HepG2 (cell line): ENCODE measurements at regions not wholly inside any gene's neighbourhood (a gene's known extent, or its start where the extent isn't known, plus 50 kb on each side); places are given as distances from the start of the nearest gene placed in this dataset.

Source experiments
- ATAC-seq: fragments of 200-7000 bp; cut with Tn5 transposase; 3 replicates; pipeline ENCODE4 v1.9.1; 2020; ENCODE audit warnings: mild to moderate bottlenecking, moderate library complexity
- BruUV-seq: library from RNA; stranded (reverse); fragments of 400-500 nt; replicated peaks from 2 replicates; lab custom pipeline; 2021; lab: Mats Ljungman, UMichigan
- CTCF ChIA-PET: fragments of 300-600 bp; formaldehyde crosslinking; extraction: SDS; loops from one replicate; lab custom pipeline; 2021; ENCODE audit warnings: low total read pairs, inconsistent platforms, low intra/inter-chr PET ratio; lab: Yijun Ruan, JAX
- POLR2A ChIA-PET: fragments of 350-600 bp; sonication (Branson Sonifier 250); formaldehyde crosslinking; loops from one replicate; lab custom pipeline; 2020; ENCODE audit warnings: antibody characterized with exemption, inconsistent platforms; lab: Yijun Ruan, JAX
- DNase-seq: peaks from one replicate; pipeline ENCODE4 v3.0.0-alpha.2; 2015; ENCODE audit warnings: low spot score
- FAIRE-seq: peaks from 3 replicates; lab custom pipeline; 2011; peaks lifted over from hg19 to GRCh38; lab: Jason Lieb, UNC
- H2AFZ ChIP-seq: one replicate; pipeline ENCODE4 v1.6.1; 2011; ENCODE audit warnings: low read length, inconsistent platforms
- H3K27ac ChIP-seq: fragments of 300-600 bp; 3 replicates; pipeline ENCODE4 v1.8.0; 2011; ENCODE audit warnings: mixed run types, mild to moderate bottlenecking, mixed read lengths, low read length, inconsistent platforms; ENCODE audit not compliant: insufficient read depth; ENCODE audit errors: extremely low read length
- H3K27me3 ChIP-seq, 2 experiments: fragments of 200-600 bp in 1 of 2; 2 replicates in 1 of 2; 3 replicates in 1 of 2; pipeline versions ENCODE4 v1.6.0 to v1.8.0; 2011; ENCODE audit warnings: low read length in 2 of 2, mild to moderate bottlenecking in 2 of 2, moderate library complexity in 2 of 2, inconsistent platforms in 1 of 2; ENCODE audit not compliant: insufficient read depth in 2 of 2, control insufficient read depth in 1 of 2
- H3K36me3 ChIP-seq, 2 experiments: fragments of 200-600 bp in 1 of 2; replicated peaks in 1 of 2; 2 replicates in 1 of 2; 3 replicates in 1 of 2; pipeline versions ENCODE4 v1.5.1 to v1.8.0; 2011; ENCODE audit warnings: low read length in 2 of 2, inconsistent platforms in 1 of 2; ENCODE audit not compliant: insufficient read depth in 2 of 2, control insufficient read depth in 1 of 2
- H3K4me1 ChIP-seq: 2 replicates; pipeline ENCODE4 v1.5.1; 2012; ENCODE audit warnings: low read length, inconsistent platforms; ENCODE audit not compliant: insufficient read depth
- H3K4me2 ChIP-seq: 2 replicates; pipeline ENCODE4 v1.6.0; 2011; ENCODE audit warnings: low read depth, low read length, inconsistent platforms
- H3K4me3 ChIP-seq, 3 experiments: fragments of 200-600 bp in 1 of 3; sonication (generic), shearing (Covaris generic) in 1 of 3; replicated peaks in 1 of 3; 2 replicates each; pipeline ENCODE4 v1.5.1; 2011 to 2016; ENCODE audit warnings: low read length in 3 of 3, inconsistent platforms in 2 of 3, low read depth in 2 of 3, mild to moderate bottlenecking in 2 of 3, control low read depth in 1 of 3, mixed read lengths in 1 of 3; ENCODE audit not compliant: insufficient read depth in 1 of 3
- H3K79me2 ChIP-seq: one replicate; pipeline ENCODE4 v1.6.1; 2011; ENCODE audit warnings: low read length, inconsistent platforms; ENCODE audit not compliant: insufficient read depth
- H3K9ac ChIP-seq: 2 replicates; pipeline ENCODE4 v1.6.0; 2011; ENCODE audit warnings: mild to moderate bottlenecking, low read depth, low read length, inconsistent platforms; ENCODE audit not compliant: insufficient read depth
- H3K9me3 ChIP-seq: 2 replicates; pipeline ENCODE4 v1.5.1; 2012; ENCODE audit warnings: mild to moderate bottlenecking, low read length
- H4K20me1 ChIP-seq: 2 replicates; pipeline ENCODE4 v1.6.0; 2011; ENCODE audit warnings: inconsistent platforms, mild to moderate bottlenecking, low read length, moderate library complexity; ENCODE audit not compliant: insufficient read depth
- FOXC1 ChIP-seq: sonication (generic); formaldehyde crosslinking; IDR thresholded peaks from 2 replicates; pipeline ENCODE4 v1.8.0; 2022; ENCODE audit warnings: mild to moderate bottlenecking, missing genetic modification reagents, borderline replicate concordance
- KDM4B ChIP-seq: sonication (generic); formaldehyde crosslinking; IDR thresholded peaks from 2 replicates; pipeline ENCODE4 v1.4.0; 2020; ENCODE audit warnings: missing genetic modification reagents
- SIN3B ChIP-seq: fragments of 150-350 bp; IDR thresholded peaks from 2 replicates; pipeline ENCODE4 v1.6.1; 2014; ENCODE audit warnings: low read length
- SMYD3 ChIP-seq: sonication (generic); formaldehyde crosslinking; IDR thresholded peaks from 2 replicates; pipeline ENCODE4 v1.8.1; 2023; ENCODE audit warnings: mild to moderate bottlenecking, missing genetic modification reagents
- TBX2 ChIP-seq: sonication (generic); formaldehyde crosslinking; IDR thresholded peaks from 2 replicates; pipeline ENCODE4 v1.5.0; 2020; ENCODE audit warnings: missing genetic modification reagents, mild to moderate bottlenecking, borderline replicate concordance
- TEAD3 ChIP-seq: optimal IDR thresholded peaks from 2 replicates; pipeline ENCODE3; 2016; ENCODE audit warnings: borderline replicate concordance
- ZBTB49 ChIP-seq: sonication (generic); formaldehyde crosslinking; IDR thresholded peaks from 2 replicates; pipeline ENCODE4 v1.4.0; 2020; ENCODE audit warnings: missing genetic modification reagents, borderline replicate concordance
- ZC3H4 ChIP-seq: sonication (generic); formaldehyde crosslinking; IDR thresholded peaks from 2 replicates; pipeline ENCODE4 v1.4.0; 2020; ENCODE audit warnings: missing genetic modification reagents, borderline replicate concordance
- ZNF383 ChIP-seq: sonication (generic); formaldehyde crosslinking; IDR thresholded peaks from 2 replicates; pipeline ENCODE4 v1.4.0; 2020; ENCODE audit warnings: missing genetic modification reagents, mild to moderate bottlenecking, borderline replicate concordance
- ZNF468 ChIP-seq: sonication (generic); formaldehyde crosslinking; IDR thresholded peaks from 2 replicates; pipeline ENCODE4 v1.8.0; 2022; ENCODE audit warnings: mild to moderate bottlenecking, moderate library complexity, missing genetic modification reagents
- ZNF615 ChIP-seq: sonication (generic); formaldehyde crosslinking; IDR thresholded peaks from 2 replicates; pipeline ENCODE4 v1.5.0; 2020; ENCODE audit warnings: mild to moderate bottlenecking, missing genetic modification reagents, borderline replicate concordance
- WGBS: methylation state at CpG from one replicate; pipeline ENCODE4 v1.1.6; 2017; ENCODE audit warnings: low lambda C conversion rate; 5-methylcytosine and 5-hydroxymethylcytosine counted together
- in situ Hi-C: cut with HindIII; loops from 2 replicates; pipeline ENCODE4 v1.10.0; 2017; ENCODE audit warnings: low pct_unique_long_range_greater_than_20kb; ENCODE audit not compliant: extremely low pct_ligation_motif_present
- intact Hi-C: fragments of 100-400 bp; cut with micrococcal nuclease; formaldehyde crosslinking; loops from one replicate; pipeline ENCODE4 v1.10.0; 2022; ENCODE audit not compliant: unreplicated experiment
- TF ChIP-seq, protein P1 (sequence below): sonication (generic); formaldehyde crosslinking; IDR thresholded peaks from 2 replicates; pipeline ENCODE4 v1.4.0; 2020; ENCODE audit warnings: low read depth, mild to moderate bottlenecking, missing genetic modification reagents
- TF ChIP-seq, protein P2 (sequence below): IDR thresholded peaks from 2 replicates; pipeline ENCODE4 v1.6.1; 2016; ENCODE audit warnings: low read depth, control low read depth
- TF ChIP-seq, protein P3 (sequence below): sonication (generic); formaldehyde crosslinking; IDR thresholded peaks from 2 replicates; pipeline ENCODE4 v1.5.0; 2020; ENCODE audit warnings: mild to moderate bottlenecking, missing genetic modification reagents, borderline replicate concordance

DNA sequence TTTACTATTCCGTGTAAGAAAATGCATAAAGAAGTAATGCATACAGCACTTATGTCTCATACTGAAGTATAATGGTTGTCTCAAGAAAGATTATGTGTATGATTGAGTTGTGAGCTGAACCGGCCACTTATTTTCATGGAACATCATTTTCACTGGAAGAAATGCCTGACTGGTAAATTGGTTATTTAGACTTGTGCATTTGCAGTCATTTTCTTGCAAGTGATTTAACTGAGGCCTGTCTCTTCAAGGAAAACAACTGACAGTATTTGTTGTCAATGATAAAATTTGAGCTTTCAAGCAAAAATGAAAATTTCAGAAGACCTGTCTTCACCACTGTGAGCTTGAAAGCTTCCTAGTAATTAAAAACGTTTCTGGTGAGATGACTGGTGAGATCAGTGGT lies 62.7 kb upstream of the RPS6KA3 start:
- no peak overlapping the region for H3K27ac ChIP-seq
- H3K9ac ChIP-seq: no peak overlapping the region
- no peak for TF ChIP-seq ZNF468 (CRISPR knock-in tag)
- no peak for TF ChIP-seq TEAD3
- TF ChIP-seq ZBTB49 (CRISPR knock-in tag): no peak
- no peak for TF ChIP-seq ZNF615 (CRISPR knock-in tag)
- TF ChIP-seq, protein P1, sequence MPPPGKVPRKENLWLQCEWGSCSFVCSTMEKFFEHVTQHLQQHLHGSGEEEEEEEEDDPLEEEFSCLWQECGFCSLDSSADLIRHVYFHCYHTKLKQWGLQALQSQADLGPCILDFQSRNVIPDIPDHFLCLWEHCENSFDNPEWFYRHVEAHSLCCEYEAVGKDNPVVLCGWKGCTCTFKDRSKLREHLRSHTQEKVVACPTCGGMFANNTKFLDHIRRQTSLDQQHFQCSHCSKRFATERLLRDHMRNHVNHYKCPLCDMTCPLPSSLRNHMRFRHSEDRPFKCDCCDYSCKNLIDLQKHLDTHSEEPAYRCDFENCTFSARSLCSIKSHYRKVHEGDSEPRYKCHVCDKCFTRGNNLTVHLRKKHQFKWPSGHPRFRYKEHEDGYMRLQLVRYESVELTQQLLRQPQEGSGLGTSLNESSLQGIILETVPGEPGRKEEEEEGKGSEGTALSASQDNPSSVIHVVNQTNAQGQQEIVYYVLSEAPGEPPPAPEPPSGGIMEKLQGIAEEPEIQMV (CRISPR knock-in tag): no peak
- TF ChIP-seq KDM4B (CRISPR knock-in tag): no peak
- TF ChIP-seq, protein P2, sequence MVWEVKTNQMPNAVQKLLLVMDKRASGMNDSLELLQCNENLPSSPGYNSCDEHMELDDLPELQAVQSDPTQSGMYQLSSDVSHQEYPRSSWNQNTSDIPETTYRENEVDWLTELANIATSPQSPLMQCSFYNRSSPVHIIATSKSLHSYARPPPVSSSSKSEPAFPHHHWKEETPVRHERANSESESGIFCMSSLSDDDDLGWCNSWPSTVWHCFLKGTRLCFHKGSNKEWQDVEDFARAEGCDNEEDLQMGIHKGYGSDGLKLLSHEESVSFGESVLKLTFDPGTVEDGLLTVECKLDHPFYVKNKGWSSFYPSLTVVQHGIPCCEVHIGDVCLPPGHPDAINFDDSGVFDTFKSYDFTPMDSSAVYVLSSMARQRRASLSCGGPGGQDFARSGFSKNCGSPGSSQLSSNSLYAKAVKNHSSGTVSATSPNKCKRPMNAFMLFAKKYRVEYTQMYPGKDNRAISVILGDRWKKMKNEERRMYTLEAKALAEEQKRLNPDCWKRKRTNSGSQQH (CRISPR knock-in tag): no peak
- TF ChIP-seq ZNF383 (CRISPR knock-in tag): no peak
- TF ChIP-seq SMYD3 (CRISPR knock-in tag): no peak
- TF ChIP-seq, protein P3, sequence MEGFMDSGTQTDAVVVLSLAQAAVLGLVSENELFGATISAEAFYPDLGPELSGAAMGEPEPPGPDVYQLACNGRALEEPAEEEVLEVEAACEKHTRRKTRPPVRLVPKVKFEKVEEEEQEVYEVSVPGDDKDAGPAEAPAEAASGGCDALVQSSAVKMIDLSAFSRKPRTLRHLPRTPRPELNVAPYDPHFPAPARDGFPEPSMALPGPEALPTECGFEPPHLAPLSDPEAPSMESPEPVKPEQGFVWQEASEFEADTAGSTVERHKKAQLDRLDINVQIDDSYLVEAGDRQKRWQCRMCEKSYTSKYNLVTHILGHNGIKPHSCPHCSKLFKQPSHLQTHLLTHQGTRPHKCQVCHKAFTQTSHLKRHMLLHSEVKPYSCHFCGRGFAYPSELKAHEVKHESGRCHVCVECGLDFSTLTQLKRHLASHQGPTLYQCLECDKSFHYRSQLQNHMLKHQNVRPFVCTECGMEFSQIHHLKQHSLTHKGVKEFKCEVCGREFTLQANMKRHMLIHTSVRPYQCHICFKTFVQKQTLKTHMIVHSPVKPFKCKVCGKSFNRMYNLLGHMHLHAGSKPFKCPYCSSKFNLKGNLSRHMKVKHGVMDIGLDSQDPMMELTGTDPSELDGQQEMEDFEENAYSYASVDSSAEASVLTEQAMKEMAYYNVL: no peak
- TF ChIP-seq TBX2 (CRISPR knock-in tag): no peak
- no peak for TF ChIP-seq ZC3H4 (CRISPR knock-in tag)
- TF ChIP-seq FOXC1 (CRISPR knock-in tag): no peak
- TF ChIP-seq SIN3B: no peak
- POLR2A ChIA-PET: no interaction called here
- no peaks in the 10 kb centered on the region for H3K27me3 ChIP-seq
- H3K4me3 ChIP-seq: no peak overlapping the region
- no peaks in the 10 kb centered on the region for H3K36me3 ChIP-seq
- H2AFZ ChIP-seq: no peak overlapping the region
- no peaks in the 10 kb centered on the region for H3K79me2 ChIP-seq
- H3K4me1 ChIP-seq: peaks cover 42% of the 10 kb centered on the region
- no TSS peak for BruUV-seq
- no peak overlapping the region for H3K4me2 ChIP-seq
- CTCF ChIA-PET: no interaction called here
- no peak for FAIRE-seq
- intact Hi-C loops (no loop called here), in situ Hi-C loops (no loop called here)
- no peak for ATAC-seq
- H4K20me1 ChIP-seq: no peaks in the 10 kb centered on the region
- WGBS: 96% methylated on average over 3 of the region's 3 CpGs
- no peak for DNase-seq
- H3K9me3 ChIP-seq: no peaks in the 10 kb centered on the region
